ENCODE measurements at regions not wholly inside any gene's neighbourhood (a gene's known extent, or its start where the extent isn't known, plus 50 kb on each side); places are given as distances from the start of the nearest gene placed in this dataset.

GRCh38 chr18:65974758-65975157 lies 223.9 kb downstream of the CDH7 start:
- TF ChIP-seq MAX (IDR thresholded peaks at IDR 0.05) (no peak), TEAD4 (IDR thresholded peaks at IDR 0.05) (no peak), ZBTB7A (IDR thresholded peaks at IDR 0.05; ENCODE audit: low read depth) (no peak), TAF1 (IDR thresholded peaks at IDR 0.05; ENCODE audit: low read depth) (no peak), CREB1 (IDR thresholded peaks at IDR 0.05; ENCODE audit: low read depth) (no peak), RAD21 (IDR thresholded peaks at IDR 0.05; ENCODE audit: low read depth) (no peak), TCF12 (IDR thresholded peaks at IDR 0.05; ENCODE audit: low read depth) (no peak), NFIC (IDR thresholded peaks at IDR 0.05) (no peak), CEBPB (IDR thresholded peaks at IDR 0.05) (no peak), REST (IDR thresholded peaks at IDR 0.05; ENCODE audit: low read depth) (no peak), FOXM1 (IDR thresholded peaks at IDR 0.05; ENCODE audit: borderline replicate concordance, low read depth) (no peak), EGR1 (IDR thresholded peaks at IDR 0.05) (no peak), YY1 (IDR thresholded peaks at IDR 0.05; ENCODE audit: low read depth) (no peak), EP300 (IDR thresholded peaks at IDR 0.05; ENCODE audit: borderline replicate concordance) (no peak), USF1 (IDR thresholded peaks at IDR 0.05) (no peak)

GRCh38 chr18:65968239-65969004 lies 217.6 kb downstream of the CDH7 start:
- TF ChIP-seq TCF12 (IDR thresholded peaks at IDR 0.05; ENCODE audit: low read depth), result no peak
- TF ChIP-seq RAD21 (IDR thresholded peaks at IDR 0.05; ENCODE audit: low read depth), result peak; percentile 14; the same call in 1 of the 2 replicates
- no peak for TF ChIP-seq YY1 (IDR thresholded peaks at IDR 0.05; ENCODE audit: low read depth)

GRCh38 chr18:65955747-65956146 lies 204.9 kb downstream of the CDH7 start:
- TF ChIP-seq ZBTB7A (IDR thresholded peaks at IDR 0.05; ENCODE audit: low read depth) (no peak), TCF12 (IDR thresholded peaks at IDR 0.05; ENCODE audit: low read depth) (no peak), CREB1 (IDR thresholded peaks at IDR 0.05; ENCODE audit: low read depth) (no peak), EGR1 (IDR thresholded peaks at IDR 0.05) (no peak), CEBPB (IDR thresholded peaks at IDR 0.05) (no peak), EP300 (IDR thresholded peaks at IDR 0.05; ENCODE audit: borderline replicate concordance) (no peak), YY1 (IDR thresholded peaks at IDR 0.05; ENCODE audit: low read depth) (no peak), NFIC (IDR thresholded peaks at IDR 0.05) (no peak), TEAD4 (IDR thresholded peaks at IDR 0.05) (no peak), MAX (IDR thresholded peaks at IDR 0.05) (no peak), USF1 (IDR thresholded peaks at IDR 0.05) (no peak), FOXM1 (IDR thresholded peaks at IDR 0.05; ENCODE audit: borderline replicate concordance, low read depth) (no peak), RAD21 (IDR thresholded peaks at IDR 0.05; ENCODE audit: low read depth) (no peak)

- TF ChIP-seq MAX (IDR thresholded peaks at IDR 0.05) (no peak), REST (IDR thresholded peaks at IDR 0.05; ENCODE audit: low read depth) (no peak), CEBPB (IDR thresholded peaks at IDR 0.05) (no peak), USF1 (IDR thresholded peaks at IDR 0.05) (no peak), TCF12 (IDR thresholded peaks at IDR 0.05; ENCODE audit: low read depth) (no peak), FOXM1 (IDR thresholded peaks at IDR 0.05; ENCODE audit: borderline replicate concordance, low read depth) (no peak), EP300 (IDR thresholded peaks at IDR 0.05; ENCODE audit: borderline replicate concordance) (no peak), CREB1 (IDR thresholded peaks at IDR 0.05; ENCODE audit: low read depth) (no peak), RAD21 (IDR thresholded peaks at IDR 0.05; ENCODE audit: low read depth) (no peak), TEAD4 (IDR thresholded peaks at IDR 0.05) (no peak), EGR1 (IDR thresholded peaks at IDR 0.05) (no peak), ZBTB7A (IDR thresholded peaks at IDR 0.05; ENCODE audit: low read depth) (no peak), TAF1 (IDR thresholded peaks at IDR 0.05; ENCODE audit: low read depth) (no peak), NFIC (IDR thresholded peaks at IDR 0.05) (no peak), YY1 (IDR thresholded peaks at IDR 0.05; ENCODE audit: low read depth) (no peak)
Measured at GRCh38 chr18:65954372-65954771, 203.6 kb downstream of the CDH7 start.

GRCh38 chr18:65946777-65947176 lies 196.0 kb downstream of the CDH7 start:
- TF ChIP-seq EP300 (IDR thresholded peaks at IDR 0.05; ENCODE audit: borderline replicate concordance), result no peak
- no peak for TF ChIP-seq MAX (IDR thresholded peaks at IDR 0.05)
- no peak for TF ChIP-seq RAD21 (IDR thresholded peaks at IDR 0.05; ENCODE audit: low read depth)
- TF ChIP-seq USF1 (IDR thresholded peaks at IDR 0.05), result no peak
- TF ChIP-seq TAF1 (IDR thresholded peaks at IDR 0.05; ENCODE audit: low read depth), result no peak
- TF ChIP-seq CREB1 (IDR thresholded peaks at IDR 0.05; ENCODE audit: low read depth), result no peak
- no peak for TF ChIP-seq CEBPB (IDR thresholded peaks at IDR 0.05)
- TF ChIP-seq ZBTB7A (IDR thresholded peaks at IDR 0.05; ENCODE audit: low read depth), result no peak
- TF ChIP-seq TCF12 (IDR thresholded peaks at IDR 0.05; ENCODE audit: low read depth), result no peak
- TF ChIP-seq NFIC (IDR thresholded peaks at IDR 0.05), result no peak
- no peak for TF ChIP-seq FOXM1 (IDR thresholded peaks at IDR 0.05; ENCODE audit: borderline replicate concordance, low read depth)
- no peak for TF ChIP-seq YY1 (IDR thresholded peaks at IDR 0.05; ENCODE audit: low read depth)
- no peak for TF ChIP-seq EGR1 (IDR thresholded peaks at IDR 0.05)
- no peak for TF ChIP-seq TEAD4 (IDR thresholded peaks at IDR 0.05)
- TF ChIP-seq REST (IDR thresholded peaks at IDR 0.05; ENCODE audit: low read depth), result no peak
